ENCODE measurements at regions not wholly inside any gene's neighbourhood (a gene's known extent, or its start where the extent isn't known, plus 50 kb on each side); places are given as distances from the start of the nearest gene placed in this dataset.

- Histone ChIP-seq H3K4me1 (ENCODE audit: control insufficient read depth, extremely low read depth, insufficient read depth, low read length) (no peaks in the 10 kb centered on the region), H4K20me1 (replicated peaks; ENCODE audit: control insufficient read depth, extremely low read depth, insufficient read depth, low read length) (no peaks in the 10 kb centered on the region), H3K4me2 (ENCODE audit: insufficient read depth, low read length) (no peak overlapping the region), H3K36me3 (ENCODE audit: control insufficient read depth in 2 of 2, extremely low read depth in 1 of 2, insufficient read depth in 2 of 2, low read length in 2 of 2) (no peaks in the 10 kb centered on the region), H3K27me3 (ENCODE audit: control insufficient read depth in 2 of 2, insufficient read depth in 2 of 2, low read length in 2 of 2) (peaks cover 1 to 6% of the 10 kb centered on the region in 2 experiments), H3K9ac (replicated peaks; ENCODE audit: extremely low read depth, insufficient read depth, low read length) (no peak overlapping the region), H3K4me3 (replicated peaks in 1 of 3; ENCODE audit: insufficient read depth in 1 of 3, low read depth in 1 of 3, low read length in 3 of 3) (no peak overlapping the region), H3K9me3 (replicated peaks; ENCODE audit: control insufficient read depth, insufficient read depth, low read length) (no peaks in the 10 kb centered on the region), H3K9me1 (replicated peaks; ENCODE audit: control insufficient read depth, extremely low read depth, insufficient read depth, low read length) (no peaks in the 10 kb centered on the region), H3K79me2 (ENCODE audit: control insufficient read depth, insufficient read depth, low read length) (no peaks in the 10 kb centered on the region), H3K27ac (ENCODE audit: insufficient read depth, low read depth, low read length) (no peak overlapping the region), H2AFZ (ENCODE audit: low read depth, low read length) (no peak overlapping the region)
- DNase-seq (ENCODE audit: low read depth, low spot score): no peak
- BruUV-seq (replicated peaks): no TSS peak
- ChIA-PET CTCF (no interaction called here), POLR2A (no interaction called here)
- FAIRE-seq: no peak
- dilution Hi-C loops (cut with MboI; ENCODE audit: extremely low pct_ligation_motif_present, low sequenced_read_pairs): no loop called here
- TF ChIP-seq MYC (IDR thresholded peaks at IDR 0.05; ENCODE audit: low read depth, low read length) (no peak), POLR2A (IDR thresholded peaks at IDR 0.05; ENCODE audit: low read depth, low read length) (no peak), GATA2 (IDR thresholded peaks at IDR 0.05; ENCODE audit: insufficient read depth, insufficient read length, low read depth, low read length) (no peak), CTCF (IDR thresholded peaks at IDR 0.05; ENCODE audit: extremely low read depth in 1 of 2, insufficient read depth in 1 of 2, low read depth in 1 of 2, low read length in 2 of 2) (no peak), MAX (IDR thresholded peaks at IDR 0.05; ENCODE audit: insufficient read depth, insufficient read length) (no peak), EZH2 (IDR thresholded peaks at IDR 0.05; ENCODE audit: borderline replicate concordance, low read depth, low read length, severe bottlenecking) (no peak), POLR2AphosphoS5 (IDR thresholded peaks at IDR 0.05; ENCODE audit: insufficient read depth, low read depth, low read length) (no peak), FOS (IDR thresholded peaks at IDR 0.05; ENCODE audit: borderline replicate concordance, insufficient read depth, low read length) (no peak), JUN (IDR thresholded peaks at IDR 0.05; ENCODE audit: borderline replicate concordance, insufficient read depth, insufficient read length, low read depth) (no peak)
- intact Hi-C loops (cut with micrococcal nuclease): no loop called here
Measured at GRCh38 chr2:120823551-120823950, 87.9 kb downstream of the GLI2 start.
